SK-N-SH treated with all-trans-retinoic acid at 6 μM for 48 hours (cell line): ENCODE measurements at regions not wholly inside any gene's neighbourhood (a gene's known extent, or its start where the extent isn't known, plus 50 kb on each side); places are given as distances from the start of the nearest gene placed in this dataset.
"Not testable (repeated sequence)": the region's sequence is repeated elsewhere in the genome, so short reads cannot be mapped to it uniquely, and the experiment has no call there.

Source experiments
- ATAC-seq: fragments of 200-7000 bp; cut with Tn5 transposase; 3 replicates; pipeline ENCODE4 v1.9.1; 2020; ENCODE audit warnings: mild to moderate bottlenecking, moderate library complexity
- ARNTL ChIP-seq: fragments of 450-650 bp; formaldehyde crosslinking; IDR thresholded peaks from 2 replicates; pipeline ENCODE4 v1.5.0; 2020; ENCODE audit warnings: low read depth, mild to moderate bottlenecking, moderate library complexity, borderline replicate concordance
- CSDC2 ChIP-seq: fragments of 250-450 bp; sonication (Bioruptor Pico); IDR thresholded peaks from 2 replicates; pipeline ENCODE4 v1.5.0; 2020; ENCODE audit warnings: mild to moderate bottlenecking, moderate library complexity
- CSRNP3 ChIP-seq: fragments of 250-450 bp; sonication (Bioruptor Pico); IDR thresholded peaks from 2 replicates; pipeline ENCODE4 v1.5.1; 2021; ENCODE audit warnings: mild to moderate bottlenecking, moderate library complexity
- ESRRG ChIP-seq: fragments of 250-450 bp; sonication (Bioruptor Pico); IDR thresholded peaks from 2 replicates; pipeline ENCODE4 v1.6.1; 2021; ENCODE audit warnings: mild to moderate bottlenecking
- GLIS3 ChIP-seq: fragments of 250-450 bp; sonication (Bioruptor Pico); IDR thresholded peaks from 2 replicates; pipeline ENCODE4 v1.5.0; 2020; ENCODE audit warnings: mild to moderate bottlenecking, moderate library complexity
- ISL1 ChIP-seq: fragments of 250-450 bp; sonication (Bioruptor Pico); IDR thresholded peaks from 2 replicates; pipeline ENCODE4 v2.1.2; 2022; ENCODE audit warnings: mild to moderate bottlenecking, moderate library complexity
- OSR1 ChIP-seq: fragments of 250-450 bp; sonication (Bioruptor Pico); IDR thresholded peaks from 2 replicates; pipeline ENCODE4 v1.8.0; 2022; ENCODE audit warnings: moderate library complexity, mild to moderate bottlenecking, inconsistent platforms
- PATZ1 ChIP-seq: fragments of 250-450 bp; sonication (Bioruptor Pico); IDR thresholded peaks from 2 replicates; pipeline ENCODE4 v1.8.0; 2020; ENCODE audit warnings: mild to moderate bottlenecking, moderate library complexity, borderline replicate concordance
- POU6F1 ChIP-seq: fragments of 250-450 bp; sonication (Bioruptor Pico); IDR thresholded peaks from 2 replicates; pipeline ENCODE4 v1.8.0; 2021; ENCODE audit warnings: low read depth, mild to moderate bottlenecking, moderate library complexity, borderline replicate concordance
- PPARA ChIP-seq: fragments of 250-450 bp; sonication (Bioruptor Pico); IDR thresholded peaks from 2 replicates; pipeline ENCODE4 v1.5.0; 2020; ENCODE audit warnings: mild to moderate bottlenecking, borderline replicate concordance
- RARB ChIP-seq: fragments of 250-450 bp; sonication (Bioruptor Pico); IDR thresholded peaks from 2 replicates; pipeline ENCODE4 v1.8.0; 2021; ENCODE audit warnings: mild to moderate bottlenecking, moderate library complexity
- SNAI2 ChIP-seq: fragments of 250-450 bp; sonication (Bioruptor Pico); IDR thresholded peaks from 2 replicates; pipeline ENCODE4 v1.5.0; 2020; ENCODE audit warnings: mild to moderate bottlenecking, moderate library complexity
- TOX ChIP-seq: fragments of 250-450 bp; sonication (Bioruptor Pico); IDR thresholded peaks from 2 replicates; pipeline ENCODE4 v1.8.0; 2021; ENCODE audit warnings: mild to moderate bottlenecking, moderate library complexity, borderline replicate concordance
- ZC3H10 ChIP-seq: fragments of 250-450 bp; sonication (Bioruptor Pico); IDR thresholded peaks from 2 replicates; pipeline ENCODE4 v1.5.1; 2021; ENCODE audit warnings: mild to moderate bottlenecking, moderate library complexity
- ZFP3 ChIP-seq: fragments of 250-450 bp; sonication (Bioruptor Pico); IDR thresholded peaks from 2 replicates; pipeline ENCODE4 v1.5.0; 2020; ENCODE audit warnings: mild to moderate bottlenecking, moderate library complexity
- ZFP30 ChIP-seq: fragments of 450-650 bp; formaldehyde crosslinking; IDR thresholded peaks from 2 replicates; pipeline ENCODE4 v1.5.0; 2022; ENCODE audit warnings: mild to moderate bottlenecking, moderate library complexity
- ZNF565 ChIP-seq: fragments of 450-650 bp; formaldehyde crosslinking; conservative IDR thresholded peaks from 2 replicates; pipeline ENCODE4 v1.5.0; 2020; ENCODE audit warnings: low read depth, mild to moderate bottlenecking, moderate library complexity
- ZNF70 ChIP-seq: fragments of 450-650 bp; formaldehyde crosslinking; IDR thresholded peaks from 2 replicates; pipeline ENCODE4 v1.5.0; 2020; ENCODE audit warnings: mild to moderate bottlenecking, moderate library complexity
- ZNF8 ChIP-seq: fragments of 450-650 bp; formaldehyde crosslinking; IDR thresholded peaks from 2 replicates; pipeline ENCODE4 v1.5.0; 2020; ENCODE audit warnings: mild to moderate bottlenecking, moderate library complexity

- ATAC-seq, result no peak
- TF ChIP-seq GLIS3 (CRISPR knock-in tag) (no peak), CSRNP3 (CRISPR knock-in tag) (no peak), POU6F1 (no peak), ISL1 (no peak), ZNF8 (CRISPR knock-in tag) (no peak), ESRRG (no peak), TOX (CRISPR knock-in tag) (no peak), ZNF70 (CRISPR knock-in tag) (no peak)
These were observed 215.7 kb upstream of the ZNF608 start for GRCh38 chr5:124962111-124962510.

GRCh38 chr5:124962735-124963134 is 216.3 kb upstream of the ZNF608 start:
- TF ChIP-seq CSDC2 (CRISPR knock-in tag), result no peak
- TF ChIP-seq SNAI2 (CRISPR knock-in tag), result no peak
- TF ChIP-seq CSRNP3 (CRISPR knock-in tag), result no peak
- TF ChIP-seq ESRRG, result no peak
- TF ChIP-seq PATZ1, result no peak
- TF ChIP-seq POU6F1, result no peak
- TF ChIP-seq ARNTL (CRISPR knock-in tag), result no peak
- TF ChIP-seq PPARA (CRISPR knock-in tag), result no peak
- TF ChIP-seq RARB (CRISPR knock-in tag), result no peak
- no peak for TF ChIP-seq ZNF8 (CRISPR knock-in tag)
- TF ChIP-seq OSR1 (CRISPR knock-in tag), result no peak
- TF ChIP-seq ZNF565, result no peak
- no peak for TF ChIP-seq GLIS3 (CRISPR knock-in tag)
- no peak for TF ChIP-seq ZFP3
- TF ChIP-seq TOX (CRISPR knock-in tag), result no peak
- TF ChIP-seq ZNF70 (CRISPR knock-in tag), result no peak
- no peak for TF ChIP-seq ZFP30 (CRISPR knock-in tag)
- no peak for ATAC-seq

- TF ChIP-seq ZNF8 (CRISPR knock-in tag) (no peak), PPARA (CRISPR knock-in tag) (no peak), ZNF70 (CRISPR knock-in tag) (no peak), ESRRG (no peak), ZFP30 (CRISPR knock-in tag) (no peak), ZFP3 (no peak), ZC3H10 (no peak), PATZ1 (no peak), OSR1 (CRISPR knock-in tag) (no peak), TOX (CRISPR knock-in tag) (no peak), POU6F1 (no peak), CSRNP3 (CRISPR knock-in tag) (no peak), CSDC2 (CRISPR knock-in tag) (no peak), ARNTL (CRISPR knock-in tag) (no peak), ISL1 (no peak), SNAI2 (CRISPR knock-in tag) (no peak)
- no peak for ATAC-seq
These were observed 216.9 kb upstream of the ZNF608 start for GRCh38 chr5:124963236-124963919.

GRCh38 chr5:124966741-124967140 is 220.3 kb upstream of the ZNF608 start:
- ATAC-seq, result not testable (repeated sequence)

GRCh38 chr5:124970381-124970780 is 223.9 kb upstream of the ZNF608 start:
- ATAC-seq, result not testable (repeated sequence)
